ENCODE measurements at regions not wholly inside any gene's neighbourhood (a gene's known extent, or its start where the extent isn't known, plus 50 kb on each side); places are given as distances from the start of the nearest gene placed in this dataset.

- no peak overlapping the region for H3K27ac ChIP-seq
- 54 to 67% (median 65%) methylated on average over 3 of the region's 3 CpGs for WGBS, 4 donors
- DNase-seq, result no peak
- no peaks in the 10 kb centered on the region for H3K27me3 ChIP-seq
- H3K36me3 ChIP-seq (replicated peaks in 1 of 2), result no peaks in the 10 kb centered on the region
- H3K9me3 ChIP-seq (replicated peaks in 1 of 3), result no peaks in the 10 kb centered on the region
- H3K4me1 ChIP-seq (replicated peaks in 1 of 2), result no peaks in the 10 kb centered on the region
- no peak for TF ChIP-seq POLR2A (IDR thresholded peaks at IDR 0.05)
- TF ChIP-seq CTCF (IDR thresholded peaks at IDR 0.05), result no peak
- H3K4me3 ChIP-seq, result no peak overlapping the region
- intact Hi-C loops (cut with DNase I), result no loop called here
These were observed 239.5 kb upstream of the MEIS2 start for GRCh38 chr15:37339856-37340255.

GRCh38 chr15:37340438-37340837, 240.1 kb upstream of the MEIS2 start:
- 43 to 59% (median 47%) methylated on average over 2 of the region's 2 CpGs for WGBS, 4 donors
- Histone ChIP-seq H3K27me3 (no peaks in the 10 kb centered on the region), H3K4me1 (replicated peaks in 1 of 2) (no peaks in the 10 kb centered on the region), H3K36me3 (replicated peaks in 1 of 2) (no peaks in the 10 kb centered on the region), H3K27ac (no peak overlapping the region), H3K4me3 (no peak overlapping the region), H3K9me3 (replicated peaks in 1 of 3) (no peaks in the 10 kb centered on the region)
- TF ChIP-seq POLR2A (IDR thresholded peaks at IDR 0.05) (no peak), CTCF (IDR thresholded peaks at IDR 0.05) (no peak)
- DNase-seq, result no peak
- intact Hi-C loops (cut with DNase I), result no loop called here

- no peak overlapping the region for H3K4me3 ChIP-seq
- no peak for DNase-seq
- H3K27ac ChIP-seq, result no peak overlapping the region
- 68 to 78% (median 72%) methylated on average over 8 of the region's 8 CpGs for WGBS, 4 donors
- no peaks in the 10 kb centered on the region for H3K4me1 ChIP-seq (replicated peaks in 1 of 2)
- no peaks in the 10 kb centered on the region for H3K36me3 ChIP-seq (replicated peaks in 1 of 2)
- no peaks in the 10 kb centered on the region for H3K9me3 ChIP-seq (replicated peaks in 1 of 3)
- intact Hi-C loops (cut with DNase I), result no loop called here
- no peaks in the 10 kb centered on the region for H3K27me3 ChIP-seq
- TF ChIP-seq CTCF (IDR thresholded peaks at IDR 0.05) (no peak), POLR2A (IDR thresholded peaks at IDR 0.05) (no peak)
These were observed 258.9 kb upstream of the MEIS2 start for GRCh38 chr15:37359101-37359892.

GRCh38 chr15:37359893-37360290, 259.5 kb upstream of the MEIS2 start:
- intact Hi-C loops (cut with DNase I), result no loop called here
- no peak for DNase-seq
- Histone ChIP-seq H3K27me3 (no peaks in the 10 kb centered on the region), H3K4me1 (replicated peaks in 1 of 2) (no peaks in the 10 kb centered on the region), H3K36me3 (replicated peaks in 1 of 2) (no peaks in the 10 kb centered on the region), H3K9me3 (replicated peaks in 1 of 3) (no peaks in the 10 kb centered on the region), H3K27ac (no peak overlapping the region), H3K4me3 (no peak overlapping the region)
- WGBS, 4 donors, result 85 to 95% (median 89%) methylated on average over 6 of the region's 6 CpGs
- no peak for TF ChIP-seq POLR2A (IDR thresholded peaks at IDR 0.05)
- no peak for TF ChIP-seq CTCF (IDR thresholded peaks at IDR 0.05)
